K562 (cell line): ENCODE measurements at regions not wholly inside any gene's neighbourhood (a gene's known extent, or its start where the extent isn't known, plus 50 kb on each side); places are given as distances from the start of the nearest gene placed in this dataset.
A peak's percentile ranks its signal among the peaks of the same experiment; 100 is the strongest.

Experiments
- ATAC-seq: fragments of 200-7000 bp; cut with Tn5 transposase; 3 replicates; pipeline ENCODE4 v1.9.1; 2020; ENCODE audit warnings: moderate library complexity
- BruUV-seq: library from RNA; stranded (reverse); fragments of 400-500 nt; replicated peaks from 2 replicates; lab custom pipeline; 2021; lab: Mats Ljungman, UMichigan
- CTCF ChIA-PET: fragments of 300-600 bp; formaldehyde crosslinking; extraction: SDS; loops from one replicate; lab custom pipeline; 2021; ENCODE audit warnings: low intra/inter-chr PET ratio; lab: Yijun Ruan, JAX
- POLR2A ChIA-PET: fragments of 300-600, 350-650 bp; sonication (Branson Sonifier 250); formaldehyde crosslinking; extraction: SDS; loops from one replicate; lab custom pipeline; 2021; ENCODE audit warnings: antibody characterized with exemption, inconsistent platforms; lab: Yijun Ruan, JAX
- DNase-seq, 4 experiments: peaks; one replicate each; pipeline versions ENCODE4 v3.0.0 to v3.0.0-alpha.2; 2011 to 2018; ENCODE audit warnings: low spot score in 3 of 4, mixed read lengths in 3 of 4; ENCODE audit errors: extremely low read depth in 1 of 4
- FAIRE-seq: peaks from 2 replicates; lab custom pipeline; 2011; peaks lifted over from hg19 to GRCh38; lab: Jason Lieb, UNC
- H2AFZ ChIP-seq: 2 replicates; pipeline ENCODE4 v1.6.0; 2011; ENCODE audit warnings: low read depth, low read length, control low read depth, inconsistent platforms
- H3K27ac ChIP-seq: fragments of 200-600 bp; 3 replicates; pipeline ENCODE4 v1.8.0; 2011; ENCODE audit warnings: low read depth, mild to moderate bottlenecking, control low read depth, inconsistent platforms, low read length, moderate library complexity, mixed read lengths; ENCODE audit errors: extremely low read depth
- H3K27me3 ChIP-seq, 2 experiments: fragments of 300-600 bp in 1 of 2; 2 replicates in 1 of 2; 3 replicates in 1 of 2; pipeline versions ENCODE4 v1.6.0 to v1.8.0; 2011; ENCODE audit warnings: inconsistent platforms in 2 of 2, low read length in 2 of 2, mild to moderate bottlenecking in 1 of 2, mixed read lengths in 1 of 2, moderate library complexity in 1 of 2; ENCODE audit not compliant: control insufficient read depth in 2 of 2, insufficient read depth in 2 of 2
- H3K36me3 ChIP-seq: fragments of 300-600 bp; 3 replicates; pipeline ENCODE4 v1.8.0; 2011; ENCODE audit warnings: mild to moderate bottlenecking, low read length, inconsistent platforms; ENCODE audit not compliant: control insufficient read depth, insufficient read depth
- H3K4me1 ChIP-seq, 2 experiments: fragments of 200-600 bp in 1 of 2; replicated peaks in 1 of 2; 2 replicates in 1 of 2; 3 replicates in 1 of 2; pipeline versions ENCODE4 v1.5.1 to v1.8.0; 2011; ENCODE audit warnings: inconsistent platforms in 2 of 2, low read length in 2 of 2, mild to moderate bottlenecking in 1 of 2, mixed read lengths in 1 of 2, moderate library complexity in 1 of 2; ENCODE audit not compliant: control insufficient read depth in 2 of 2, insufficient read depth in 2 of 2
- H3K4me2 ChIP-seq: 2 replicates; pipeline ENCODE4 v1.6.1; 2011; ENCODE audit warnings: low read length, control low read depth, inconsistent platforms, mixed read lengths; ENCODE audit not compliant: insufficient read depth
- H3K4me3 ChIP-seq: fragments of 200-600 bp; sonication (generic), shearing (Covaris generic); 2 replicates; pipeline ENCODE4 v1.5.1; 2016; ENCODE audit warnings: control low read depth, inconsistent platforms
- H3K79me2 ChIP-seq: fragments of 200-600 bp; 3 replicates; pipeline ENCODE4 v1.8.0; 2011; ENCODE audit warnings: low read length, inconsistent platforms; ENCODE audit not compliant: control insufficient read depth, insufficient read depth
- H3K9ac ChIP-seq, 2 experiments: 2 replicates each; pipeline versions ENCODE4 v1.6.0 to v1.6.1; 2011; ENCODE audit warnings: low read depth in 2 of 2, low read length in 2 of 2, control low read depth in 1 of 2, inconsistent platforms in 1 of 2, mild to moderate bottlenecking in 1 of 2, mixed read lengths in 1 of 2; ENCODE audit not compliant: insufficient read depth in 1 of 2
- H3K9me1 ChIP-seq: one replicate; pipeline ENCODE4 v1.6.0; 2011; ENCODE audit warnings: inconsistent platforms, mild to moderate bottlenecking, low read length, moderate library complexity; ENCODE audit not compliant: control insufficient read depth, insufficient read depth
- H3K9me3 ChIP-seq: replicated peaks from 2 replicates; pipeline ENCODE4 v1.5.1; 2011; ENCODE audit warnings: low read depth, low read length, inconsistent platforms; ENCODE audit not compliant: control insufficient read depth, insufficient read depth
- H4K20me1 ChIP-seq: replicated peaks from 2 replicates; pipeline ENCODE4 v1.6.1; 2011; ENCODE audit warnings: low read length, inconsistent platforms, mixed read lengths; ENCODE audit not compliant: control insufficient read depth, insufficient read depth
- ATF3 ChIP-seq, 2 experiments: fragments of 450-650 bp in 1 of 2; sonication (generic) in 1 of 2; formaldehyde crosslinking in 1 of 2; IDR thresholded peaks in 1 of 2; conservative IDR thresholded peaks in 1 of 2; 2 replicates each; pipeline versions ENCODE4 v1.6.1 to v1.8.1; 2016 to 2023; ENCODE audit warnings: mild to moderate bottlenecking in 2 of 2, moderate library complexity in 2 of 2, inconsistent platforms in 1 of 2, missing genetic modification reagents in 1 of 2
- ATF4 ChIP-seq: fragments of 450-650 bp; formaldehyde crosslinking; IDR thresholded peaks from 2 replicates; pipeline ENCODE4 v1.4.0; 2022; ENCODE audit warnings: mild to moderate bottlenecking, moderate library complexity
- FOSL1 ChIP-seq: fragments of 200-800 bp; sonication (Bioruptor generic); conservative IDR thresholded peaks from 2 replicates; pipeline ENCODE4 v1.6.1; 2016; ENCODE audit warnings: missing genetic modification characterization, missing compliant biosample characterization
- SIX5 ChIP-seq, 2 experiments: IDR thresholded peaks; 2 replicates each; pipeline ENCODE4 v1.6.1; 2011; ENCODE audit warnings: low read length in 2 of 2, borderline replicate concordance in 1 of 2, low read depth in 1 of 2, mild to moderate bottlenecking in 1 of 2, moderate library complexity in 1 of 2; ENCODE audit not compliant: insufficient read depth in 1 of 2
- SMARCA4 ChIP-seq: fragments of 450-650 bp; IDR thresholded peaks from 2 replicates; pipeline ENCODE4 v1.6.1; 2016
- SPI1 ChIP-seq: IDR thresholded peaks from 2 replicates; pipeline ENCODE4 v1.6.1; 2011; ENCODE audit warnings: low read depth, low read length, control low read depth, borderline replicate concordance
- ZNF699 ChIP-seq: fragments of 250-450 bp; sonication (Bioruptor Pico); IDR thresholded peaks from 2 replicates; pipeline ENCODE4 v1.8.0; 2021; ENCODE audit warnings: mild to moderate bottlenecking, moderate library complexity; ENCODE audit not compliant: insufficient replicate concordance
- WGBS: fragments of 100-300 bp; shearing (Covaris generic); methylation state at CpG from one replicate; pipeline ENCODE4 v1.1.6; 2016; ENCODE audit warnings: low coverage, mixed read lengths; ENCODE audit not compliant: insufficient coverage; ENCODE audit errors: missing lambda C conversion rate; 5-methylcytosine and 5-hydroxymethylcytosine counted together
- in situ Hi-C: fragments of 300-500 bp; cut with MboI; formaldehyde crosslinking; loops from 4 replicates; pipeline ENCODE4 v1.15.0; 2018; ENCODE audit warnings: inconsistent platforms, mixed read lengths
- intact Hi-C: fragments of 100-400 bp; cut with micrococcal nuclease; formaldehyde crosslinking; loops from 2 replicates; pipeline ENCODE4 v1.14.2; 2022

GRCh38 chr12:80044694-80045046 lies 54.7 kb upstream of the OTOGL start:
- ATAC-seq (no peak), FAIRE-seq (no peak), DNase-seq (no peak)
- H3K9me3 ChIP-seq: no peaks in the 10 kb centered on the region
- in situ Hi-C loops: no loop called here
- no peak overlapping the region for H3K4me3 ChIP-seq
- H2AFZ ChIP-seq: no peak overlapping the region
- CTCF ChIA-PET: no interaction called here
- H3K9me1 ChIP-seq: no peaks in the 10 kb centered on the region
- intact Hi-C loops: no loop called here
- no TSS peak for BruUV-seq
- H3K27ac ChIP-seq: no peak overlapping the region
- no peaks in the 10 kb centered on the region for H3K36me3 ChIP-seq
- H3K27me3 ChIP-seq: no peaks in the 10 kb centered on the region
- H3K9ac ChIP-seq: no peak overlapping the region
- H3K79me2 ChIP-seq: no peaks in the 10 kb centered on the region
- H3K4me2 ChIP-seq: no peak overlapping the region
- no peaks in the 10 kb centered on the region for H4K20me1 ChIP-seq
- POLR2A ChIA-PET: interaction anchor here (0.6 kb wide), 1 partner anchor 1346 kb away, joined by 3 read pairs; no protein-coding TSS in a partner anchor
- H3K4me1 ChIP-seq: no peaks in the 10 kb centered on the region; a peak in 1 of 5 replicates
- 0% methylated on average over 1 of the region's 1 CpG for WGBS
- TF ChIP-seq ATF3 (IDR thresholded peaks at IDR 0.05) (0 out of 2 replicates have a peak, but pooled peaks have one; percentile 13), ATF3 (CRISPR knock-in tag; conservative IDR thresholded peaks at IDR 0.05) (no peak), ZNF699 (CRISPR knock-in tag) (no peak), FOSL1 (tag) (no peak), SPI1 (no peak), SIX5 (IDR thresholded peaks at IDR 0.05; ENCODE audit: borderline replicate concordance in 1 of 2, insufficient read depth in 1 of 2, low read depth in 1 of 2, low read length in 2 of 2) (no peak), SMARCA4 (no peak), ATF4 (CRISPR knock-in tag) (no peak)
